HEK293 (cell line): ENCODE measurements at regions not wholly inside any gene's neighbourhood (a gene's known extent, or its start where the extent isn't known, plus 50 kb on each side); places are given as distances from the start of the nearest gene placed in this dataset.

ENCODE experiments used
- ZBTB1 ChIP-seq: fragments of 450-650 bp; formaldehyde crosslinking; IDR thresholded peaks from 2 replicates; pipeline ENCODE4 v1.5.1; 2016; ENCODE audit warnings: missing biosample characterization, missing genetic modification characterization
- ZBTB7A ChIP-seq: fragments of 450-650 bp; formaldehyde crosslinking; IDR thresholded peaks from 2 replicates; pipeline ENCODE4 v1.5.1; 2016; ENCODE audit warnings: low read depth, missing biosample characterization, missing genetic modification characterization
- ZNF341 ChIP-seq: fragments of 450-650 bp; formaldehyde crosslinking; IDR thresholded peaks from 2 replicates; pipeline ENCODE4; 2016; ENCODE audit warnings: low read depth, missing biosample characterization, missing genetic modification characterization
- ZNF404 ChIP-seq: fragments of 450-650 bp; formaldehyde crosslinking; IDR thresholded peaks from 2 replicates; pipeline ENCODE4 v1.5.1; 2017; ENCODE audit warnings: missing biosample characterization, missing genetic modification characterization
- ZNF560 ChIP-seq: fragments of 450-650 bp; formaldehyde crosslinking; IDR thresholded peaks from 2 replicates; pipeline ENCODE4 v1.5.1; 2017; ENCODE audit warnings: missing biosample characterization, missing genetic modification characterization, borderline replicate concordance
- ZNF670 ChIP-seq: fragments of 450-650 bp; formaldehyde crosslinking; IDR thresholded peaks from 2 replicates; pipeline ENCODE4 v1.5.1; 2016; ENCODE audit warnings: missing biosample characterization, missing genetic modification characterization, low read depth
- ZNF830 ChIP-seq: fragments of 450-650 bp; IDR thresholded peaks from 2 replicates; pipeline ENCODE4 v1.5.0; 2018; ENCODE audit warnings: missing biosample characterization, missing genetic modification characterization, low read depth, mild to moderate bottlenecking, moderate library complexity
- TF ChIP-seq, protein P1 (sequence below): fragments of 450-650 bp; formaldehyde crosslinking; IDR thresholded peaks from 2 replicates; pipeline ENCODE4 v1.5.1; 2016; ENCODE audit warnings: missing biosample characterization, missing genetic modification characterization
- TF ChIP-seq, protein P2 (sequence below): IDR thresholded peaks from 2 replicates; pipeline ENCODE4 v1.6.1; 2011; ENCODE audit warnings: mild to moderate bottlenecking, low read depth, low read length, borderline replicate concordance

DNA sequence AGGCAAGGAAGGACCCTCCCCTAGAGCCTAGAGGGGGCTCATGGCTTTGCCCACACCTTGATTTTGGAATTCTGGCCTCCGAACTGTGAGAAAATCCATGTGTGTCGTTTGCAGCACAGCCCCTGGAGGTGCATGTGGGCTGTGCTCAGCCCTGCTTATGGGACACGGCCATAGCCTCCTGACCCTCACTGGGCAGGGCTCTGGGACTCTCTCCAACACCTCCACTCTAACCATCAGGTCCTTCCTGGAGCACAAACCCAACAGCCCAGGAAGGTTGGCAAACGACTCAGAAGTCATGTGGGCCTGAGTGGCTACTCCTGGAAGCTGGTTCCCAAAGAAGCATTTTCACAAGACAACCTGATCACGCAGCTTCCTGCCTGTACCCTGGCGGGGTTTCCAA, 144.1 kb downstream of the CTTN start:
- TF ChIP-seq, protein P1, sequence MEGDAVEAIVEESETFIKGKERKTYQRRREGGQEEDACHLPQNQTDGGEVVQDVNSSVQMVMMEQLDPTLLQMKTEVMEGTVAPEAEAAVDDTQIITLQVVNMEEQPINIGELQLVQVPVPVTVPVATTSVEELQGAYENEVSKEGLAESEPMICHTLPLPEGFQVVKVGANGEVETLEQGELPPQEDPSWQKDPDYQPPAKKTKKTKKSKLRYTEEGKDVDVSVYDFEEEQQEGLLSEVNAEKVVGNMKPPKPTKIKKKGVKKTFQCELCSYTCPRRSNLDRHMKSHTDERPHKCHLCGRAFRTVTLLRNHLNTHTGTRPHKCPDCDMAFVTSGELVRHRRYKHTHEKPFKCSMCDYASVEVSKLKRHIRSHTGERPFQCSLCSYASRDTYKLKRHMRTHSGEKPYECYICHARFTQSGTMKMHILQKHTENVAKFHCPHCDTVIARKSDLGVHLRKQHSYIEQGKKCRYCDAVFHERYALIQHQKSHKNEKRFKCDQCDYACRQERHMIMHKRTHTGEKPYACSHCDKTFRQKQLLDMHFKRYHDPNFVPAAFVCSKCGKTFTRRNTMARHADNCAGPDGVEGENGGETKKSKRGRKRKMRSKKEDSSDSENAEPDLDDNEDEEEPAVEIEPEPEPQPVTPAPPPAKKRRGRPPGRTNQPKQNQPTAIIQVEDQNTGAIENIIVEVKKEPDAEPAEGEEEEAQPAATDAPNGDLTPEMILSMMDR (tag by site-specific recombination), result no peak
- TF ChIP-seq ZNF560 (tag by site-specific recombination) (no peak), ZNF670 (tag by site-specific recombination) (no peak), ZBTB7A (tag by site-specific recombination) (no peak), ZNF341 (tag by site-specific recombination) (no peak), ZBTB1 (tag by site-specific recombination) (no peak), ZNF830 (tag by site-specific recombination) (no peak), ZNF404 (no peak)
- TF ChIP-seq, protein P2, sequence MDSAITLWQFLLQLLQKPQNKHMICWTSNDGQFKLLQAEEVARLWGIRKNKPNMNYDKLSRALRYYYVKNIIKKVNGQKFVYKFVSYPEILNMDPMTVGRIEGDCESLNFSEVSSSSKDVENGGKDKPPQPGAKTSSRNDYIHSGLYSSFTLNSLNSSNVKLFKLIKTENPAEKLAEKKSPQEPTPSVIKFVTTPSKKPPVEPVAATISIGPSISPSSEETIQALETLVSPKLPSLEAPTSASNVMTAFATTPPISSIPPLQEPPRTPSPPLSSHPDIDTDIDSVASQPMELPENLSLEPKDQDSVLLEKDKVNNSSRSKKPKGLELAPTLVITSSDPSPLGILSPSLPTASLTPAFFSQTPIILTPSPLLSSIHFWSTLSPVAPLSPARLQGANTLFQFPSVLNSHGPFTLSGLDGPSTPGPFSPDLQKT, result no peak
